NCI-H2029 (cell line): ENCODE measurements at regions not wholly inside any gene's neighbourhood (a gene's known extent, or its start where the extent isn't known, plus 50 kb on each side); places are given as distances from the start of the nearest gene placed in this dataset.
"Not testable (repeated sequence)": the region's sequence is repeated elsewhere in the genome, so short reads cannot be mapped to it uniquely, and the experiment has no call there.

Source experiments
- DNase-seq: peaks from one replicate; lab custom pipeline; 2025; lab: John Stamatoyannopoulos, UW

DNA sequence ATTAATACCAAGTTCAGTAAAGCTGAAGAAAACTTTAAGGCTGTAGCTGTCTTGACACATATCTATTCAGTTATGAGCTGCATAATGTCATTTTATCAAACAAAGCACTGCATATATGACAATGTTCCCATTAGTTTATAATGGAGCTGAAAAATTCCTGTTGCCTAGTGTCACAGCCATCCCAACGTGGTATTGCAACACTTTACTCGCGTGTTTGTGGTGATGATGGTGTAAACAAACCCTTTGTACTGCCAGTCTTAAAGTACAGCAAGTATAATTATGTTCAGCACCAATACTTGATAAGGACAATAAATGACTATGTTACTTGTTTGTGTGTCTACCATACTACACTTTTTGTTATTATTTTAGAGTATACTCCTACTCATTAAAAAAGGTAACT lies 1415.6 kb upstream of the PCDH7 start:
- DNase-seq, result no peak

DNA sequence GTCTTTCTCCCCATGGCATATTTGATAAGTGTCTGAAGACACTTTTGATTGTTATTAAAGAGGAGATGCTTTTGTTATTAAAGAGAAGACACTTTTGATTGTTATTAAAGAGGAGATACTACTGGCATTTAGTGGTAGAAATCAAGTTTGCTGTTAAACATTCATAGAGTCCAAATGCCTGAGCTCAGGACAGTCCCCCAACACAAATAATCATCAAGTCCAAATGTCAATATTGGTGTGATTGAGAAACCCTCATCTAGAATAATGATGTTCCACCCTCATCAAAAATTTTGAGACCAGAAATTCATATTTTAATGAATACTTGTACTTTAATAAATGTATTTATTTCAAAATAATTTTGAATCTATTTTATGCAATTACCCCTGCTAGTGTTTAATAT lies 1412.9 kb upstream of the PCDH7 start:
- DNase-seq, result no peak

DNA sequence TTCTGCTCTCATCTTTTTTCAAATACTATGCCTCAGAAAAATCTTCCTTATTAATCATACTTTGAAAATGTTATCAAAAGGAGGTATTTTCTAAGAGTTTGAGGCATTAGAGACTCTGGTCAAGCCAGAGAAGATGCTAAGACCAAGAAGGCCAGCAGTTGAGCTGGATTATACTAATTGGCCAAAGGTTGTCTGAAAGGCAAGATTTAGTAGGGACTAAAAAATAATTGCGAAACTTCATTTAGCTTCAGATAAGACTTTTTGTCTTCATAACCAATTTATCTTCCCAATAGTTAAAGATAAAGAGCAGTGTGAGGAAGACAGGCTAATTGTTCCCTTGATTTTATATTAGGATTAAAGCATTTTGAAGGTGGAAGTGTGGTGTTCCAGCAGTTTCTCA lies 1412.4 kb upstream of the PCDH7 start:
- DNase-seq, result no peak

DNA sequence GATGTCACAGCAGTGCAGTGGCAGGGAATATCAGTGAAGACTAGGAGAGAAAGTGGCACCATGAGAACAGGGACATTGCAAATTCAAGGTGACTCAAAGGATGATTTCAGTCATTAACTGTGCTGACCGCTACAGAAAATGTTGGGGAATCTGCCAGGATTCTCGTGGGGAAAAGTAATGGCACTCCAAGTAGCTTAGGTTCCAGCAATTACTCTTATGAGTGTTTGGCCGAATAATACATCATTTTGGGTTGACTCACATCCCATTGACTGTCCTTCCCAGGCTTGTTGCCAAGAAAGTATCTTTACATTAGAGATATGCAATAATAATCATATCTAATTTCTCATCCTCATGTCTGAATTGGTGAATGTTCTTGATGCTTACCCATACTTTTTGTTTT lies 1411.1 kb upstream of the PCDH7 start:
- DNase-seq, result no peak

DNA sequence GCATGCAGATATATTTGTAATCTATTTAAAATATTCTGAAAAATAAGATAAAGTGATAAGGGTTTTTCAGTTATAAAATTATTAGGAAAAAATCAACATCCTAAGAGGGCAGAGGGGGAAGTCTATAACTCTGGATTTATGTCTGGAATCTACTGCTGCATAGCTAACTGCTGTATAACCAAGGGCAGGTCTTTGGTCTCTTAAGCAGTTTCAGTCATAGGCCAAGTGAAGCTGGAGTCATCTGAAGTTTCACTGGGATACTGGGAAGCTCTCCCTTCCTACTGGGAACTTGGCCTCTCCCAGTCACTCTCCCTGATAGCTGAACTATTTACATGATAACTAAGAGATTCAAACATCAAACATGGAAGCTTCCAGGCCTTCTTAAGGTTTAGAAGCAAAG lies 1409.9 kb upstream of the PCDH7 start:
- no peak for DNase-seq

DNA sequence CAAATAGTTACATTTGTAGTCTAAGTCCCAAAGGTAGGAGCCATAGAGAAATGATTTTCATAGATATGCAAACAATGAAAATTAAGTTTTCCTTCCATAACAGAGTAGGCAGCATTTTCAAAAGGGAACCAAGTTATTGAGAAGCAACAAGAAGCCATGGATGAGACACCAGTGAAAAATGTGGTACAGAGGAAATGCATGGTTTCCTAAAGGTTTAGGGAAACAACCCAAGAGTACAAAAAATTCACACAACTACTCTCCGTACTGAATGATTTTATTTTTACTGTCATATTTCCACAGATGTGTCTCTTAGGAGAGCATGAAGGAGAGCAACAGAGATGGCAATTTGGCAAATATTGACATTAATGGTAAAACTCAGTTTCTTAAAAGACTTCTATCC lies 1408.9 kb upstream of the PCDH7 start:
- DNase-seq, result no peak

DNA sequence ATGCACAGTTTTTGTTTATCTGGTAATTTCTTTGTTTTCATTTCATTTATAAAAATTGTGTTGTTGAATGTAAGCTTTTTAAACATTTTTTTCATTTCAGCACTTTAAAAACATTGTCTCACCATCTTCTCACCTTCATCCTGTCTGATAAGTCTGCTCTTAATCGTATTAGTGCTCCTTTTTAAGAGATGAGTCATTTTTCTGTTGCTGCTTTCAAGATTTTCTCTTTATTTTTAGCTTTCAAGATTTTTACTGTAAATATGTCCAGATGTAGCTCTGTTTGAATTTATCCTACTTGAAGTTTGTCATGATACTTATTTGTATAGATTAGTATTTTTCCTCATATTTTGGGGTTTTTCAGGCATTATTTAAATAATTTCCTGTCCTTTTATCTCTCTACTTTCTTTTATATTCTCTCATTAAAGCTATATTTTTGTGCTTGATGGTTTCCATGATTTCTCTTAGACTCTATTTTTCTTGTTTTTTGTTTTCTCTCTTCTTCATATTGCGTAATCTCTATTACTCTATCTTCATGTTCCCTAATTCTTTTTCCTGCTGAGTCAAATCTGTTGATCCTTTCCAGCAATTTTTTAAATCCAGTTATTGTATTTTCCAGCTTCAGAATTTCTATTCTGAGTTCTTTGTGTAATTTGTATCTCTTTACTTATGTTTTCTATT lies 1400.4 kb upstream of the PCDH7 start:
- no peak for DNase-seq

DNA sequence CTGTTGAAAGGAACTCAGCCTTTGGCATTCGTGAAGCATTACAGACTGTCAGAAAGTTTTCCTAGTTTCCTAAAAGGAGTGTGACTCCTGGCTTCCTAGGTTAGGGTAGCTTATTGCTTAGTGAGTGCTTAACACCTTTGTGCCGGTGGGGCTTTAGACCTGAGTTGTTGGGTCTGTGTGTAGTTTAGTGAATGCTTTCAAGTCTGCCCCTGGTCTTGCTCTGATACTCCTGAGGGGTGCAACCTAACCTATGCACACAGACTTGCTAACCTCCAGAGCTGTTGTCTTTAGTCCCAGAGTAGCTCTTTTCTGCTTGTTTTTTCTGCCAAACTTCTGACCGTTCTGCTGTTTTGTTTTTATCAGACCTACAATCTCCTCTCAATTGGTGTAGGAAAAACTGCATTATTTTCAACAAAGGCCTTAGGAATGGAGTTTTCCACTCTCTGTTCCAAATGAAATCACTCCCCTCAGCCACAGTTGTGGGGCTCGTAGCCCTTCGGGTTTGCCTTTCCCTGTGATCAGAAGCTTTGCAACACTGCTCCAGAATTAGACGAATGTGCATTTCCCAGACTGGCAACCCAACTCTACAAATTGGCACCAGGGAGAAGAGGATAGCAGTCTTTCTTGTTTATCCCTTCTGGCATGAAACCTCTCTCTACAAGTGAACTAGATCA lies 1399.1 kb upstream of the PCDH7 start:
- DNase-seq, result no peak

DNA sequence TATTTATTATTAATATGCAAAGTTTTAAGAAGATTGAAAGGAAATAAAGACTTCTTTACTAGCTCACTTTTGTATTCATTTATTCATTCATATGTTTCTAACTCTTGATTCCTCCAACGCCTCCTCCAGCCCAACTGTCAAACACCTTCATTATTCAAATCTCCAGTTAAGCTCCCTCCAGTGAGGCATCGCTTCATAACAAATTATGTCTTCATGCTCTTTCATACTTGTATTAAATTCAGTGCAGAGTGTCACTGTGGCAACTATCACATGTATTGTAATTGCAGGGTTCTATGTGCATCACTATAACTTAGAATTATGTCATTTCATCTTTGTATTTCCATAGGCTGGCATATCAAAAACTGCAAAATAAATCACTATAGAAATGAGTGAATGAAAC lies 1394.2 kb upstream of the PCDH7 start:
- DNase-seq, result no peak

DNA sequence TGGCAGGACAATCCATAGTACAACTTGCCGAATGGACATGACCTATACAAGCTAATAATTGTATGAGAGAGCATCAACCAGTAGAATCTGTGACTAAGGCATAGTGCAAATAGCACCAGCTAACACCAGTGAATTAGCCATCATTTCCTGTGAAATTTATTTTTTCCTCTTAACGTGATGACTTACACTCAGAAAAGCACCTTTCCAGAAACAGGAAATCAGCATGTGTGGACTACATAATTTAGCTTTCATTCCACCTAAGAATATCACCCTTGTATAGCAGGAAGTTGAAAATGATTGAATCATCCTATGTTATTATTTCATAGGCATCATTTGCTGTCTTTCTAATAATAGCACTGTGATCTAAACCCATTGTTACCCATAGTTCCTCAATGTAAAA lies 1393.4 kb upstream of the PCDH7 start:
- no peak for DNase-seq

DNA sequence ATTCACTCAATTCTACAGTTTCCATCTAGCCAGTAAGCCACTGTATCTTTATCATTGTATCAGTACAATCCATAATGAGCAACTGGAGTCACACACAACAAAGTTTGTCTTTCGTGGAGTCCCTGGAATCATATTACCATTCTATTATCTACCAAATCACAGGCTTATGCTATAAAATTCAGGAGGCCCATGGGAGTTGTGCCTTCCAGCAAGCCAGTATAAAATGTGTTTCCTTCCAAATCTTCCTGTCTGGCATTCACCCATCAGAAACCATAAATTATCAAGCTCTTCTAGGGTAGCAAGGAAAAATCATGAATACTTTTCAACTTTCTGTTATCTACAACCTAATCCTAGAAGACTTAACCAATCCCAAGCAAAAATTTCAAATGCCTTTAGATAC lies 1383.3 kb upstream of the PCDH7 start:
- DNase-seq, result no peak

DNA sequence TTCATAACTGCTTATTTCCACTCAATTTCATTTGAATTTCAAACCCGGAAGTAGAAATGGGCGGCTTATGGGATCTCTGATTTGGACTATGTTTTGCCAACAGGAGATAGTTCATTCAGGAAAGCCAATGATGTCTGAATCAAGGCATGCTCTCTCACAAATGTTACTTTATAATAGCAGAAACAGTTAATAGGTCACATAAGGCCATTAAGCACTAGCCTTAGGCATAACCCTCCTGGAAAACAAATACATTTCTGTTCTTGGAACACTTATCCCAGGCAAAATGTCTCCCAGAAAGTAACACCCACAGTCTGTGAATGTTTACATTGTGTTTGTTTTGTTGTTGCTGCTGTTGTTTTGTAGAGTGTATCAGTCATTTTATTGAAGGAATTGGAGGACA lies 1347.2 kb upstream of the PCDH7 start:
- no peak for DNase-seq

DNA sequence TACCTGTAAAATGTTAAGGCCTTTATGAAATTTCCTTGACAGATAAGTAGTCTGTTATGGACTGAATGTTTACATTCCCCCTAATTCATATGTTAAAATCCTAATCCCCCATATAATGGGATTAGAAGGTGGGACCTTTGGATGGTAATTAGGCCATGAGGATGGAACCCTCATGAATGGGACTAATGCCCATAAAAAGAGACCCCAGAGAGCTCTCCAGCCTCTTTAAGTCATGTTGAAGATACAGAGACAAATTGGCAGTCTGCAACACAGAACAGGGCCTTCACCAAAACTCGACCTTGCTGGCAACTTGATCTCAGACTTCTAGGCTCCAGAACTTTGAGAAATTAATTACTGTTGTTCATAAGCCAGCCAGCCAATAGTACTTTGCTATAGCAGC lies 1344.5 kb upstream of the PCDH7 start:
- DNase-seq, result no peak

DNA sequence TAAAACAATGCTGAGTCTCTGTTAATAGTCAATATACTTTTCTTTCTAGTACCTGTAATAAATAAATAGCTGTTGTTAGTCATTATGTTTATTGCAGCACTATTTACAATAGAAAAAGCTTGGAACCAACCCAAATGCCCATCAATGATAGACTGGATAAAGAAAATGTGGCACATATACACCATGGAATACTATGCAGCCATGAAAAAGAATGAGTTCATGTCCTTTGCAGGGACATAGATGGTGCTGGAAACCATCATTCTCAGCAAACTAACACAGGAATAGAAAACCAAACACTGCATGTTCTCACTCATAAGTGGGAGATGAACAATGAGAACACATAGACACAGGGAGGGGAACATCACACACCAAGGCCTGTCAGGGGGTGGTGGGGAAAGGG lies 1341.9 kb upstream of the PCDH7 start:
- DNase-seq, result not testable (repeated sequence)

DNA sequence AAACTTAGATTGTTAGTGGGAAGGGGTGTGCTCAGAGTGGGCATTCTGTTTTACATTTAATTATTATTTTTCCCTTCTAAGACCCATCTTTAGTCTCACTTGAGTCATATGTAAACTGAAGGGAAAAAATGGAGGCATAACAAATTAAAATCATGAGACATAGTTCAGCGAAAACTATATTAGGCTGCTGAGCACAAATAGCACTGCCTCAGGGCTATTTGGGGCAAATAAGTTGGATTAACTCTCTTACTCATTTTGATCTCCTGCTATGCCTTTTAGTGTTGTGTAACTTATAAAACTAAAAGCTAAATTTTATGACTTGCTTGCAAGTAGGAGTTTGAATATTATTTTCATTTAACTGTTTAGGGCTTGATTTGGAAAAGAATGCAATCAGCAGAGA lies 1329.2 kb upstream of the PCDH7 start:
- no peak for DNase-seq

DNA sequence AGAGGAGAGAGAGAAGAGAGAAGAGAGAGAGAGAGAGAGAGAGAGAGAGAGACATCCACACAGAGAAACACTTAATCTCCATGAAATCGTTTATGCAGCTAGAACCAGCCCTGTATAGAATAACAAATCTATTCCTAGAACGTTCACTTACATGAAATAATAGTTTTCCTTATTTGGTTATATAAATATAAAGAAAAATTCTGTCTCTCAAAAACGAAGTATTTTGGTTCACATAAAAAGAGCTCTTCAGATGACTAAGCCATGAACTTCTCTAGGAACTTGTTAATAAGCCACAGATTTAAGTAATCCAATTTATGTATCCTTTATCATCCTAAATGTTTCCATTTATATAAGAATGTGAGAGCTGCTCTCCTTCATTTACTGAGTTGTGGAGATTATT lies 1315.1 kb upstream of the PCDH7 start:
- no peak for DNase-seq

DNA sequence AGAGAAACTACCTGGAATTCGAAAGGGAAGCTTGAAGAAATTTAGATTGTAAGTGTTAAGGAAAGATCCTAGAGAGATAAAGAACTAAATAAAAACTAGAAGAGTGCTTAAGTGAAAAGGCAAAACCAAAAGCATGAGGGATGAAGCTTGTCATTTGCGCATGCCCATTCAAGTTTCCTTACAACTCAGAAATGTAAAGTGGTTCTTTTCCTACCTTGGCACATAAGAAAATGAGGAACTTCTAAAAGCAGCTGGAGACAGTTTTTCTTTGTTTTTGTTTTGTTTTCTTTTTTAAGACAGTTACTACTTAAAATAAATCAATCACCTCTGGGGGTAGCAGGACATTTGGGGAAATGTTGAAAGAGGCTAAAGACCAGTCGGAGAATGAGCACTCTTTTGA lies 1304.4 kb upstream of the PCDH7 start:
- no peak for DNase-seq

DNA sequence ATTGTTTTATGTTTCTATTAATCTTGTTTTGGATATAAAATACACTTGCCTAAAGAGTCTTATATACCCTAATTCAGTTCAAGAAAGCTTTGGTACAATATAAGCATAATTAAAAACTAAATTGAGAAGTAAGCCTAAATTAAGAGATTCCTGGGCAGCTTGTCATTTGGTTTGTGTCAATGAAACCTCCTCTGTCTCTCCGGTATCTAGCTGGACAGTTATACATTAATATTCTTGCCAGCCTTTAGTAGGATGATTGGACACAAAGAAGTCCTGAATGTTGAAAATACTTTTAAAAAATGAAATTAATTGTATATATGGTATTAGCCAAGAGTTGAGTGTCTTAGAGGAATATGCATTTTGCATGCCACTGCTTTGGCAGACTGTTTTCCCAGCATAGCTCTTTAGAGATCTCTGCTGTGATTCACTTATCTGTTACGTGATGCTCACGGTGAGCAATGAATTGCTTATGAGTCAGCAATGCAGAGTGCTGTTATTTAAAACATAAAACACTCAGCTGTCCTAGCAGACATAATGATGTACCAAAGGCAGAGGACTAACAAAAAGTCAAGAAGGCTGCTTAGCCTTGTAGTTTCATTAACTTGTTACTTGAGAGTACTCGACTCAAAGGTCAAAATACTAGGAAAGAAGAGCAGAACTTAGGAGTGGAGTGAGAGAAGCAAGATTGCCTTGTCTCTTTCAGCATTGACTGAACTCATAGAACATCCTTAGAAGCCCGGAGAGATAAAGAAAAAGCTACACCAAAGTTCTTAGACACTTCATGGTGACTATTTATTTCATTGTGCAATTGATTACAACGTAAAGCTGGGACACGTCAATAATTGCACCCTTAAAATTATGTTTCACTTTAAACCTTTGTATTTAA lies 1296.1 kb upstream of the PCDH7 start:
- DNase-seq, result no peak

DNA sequence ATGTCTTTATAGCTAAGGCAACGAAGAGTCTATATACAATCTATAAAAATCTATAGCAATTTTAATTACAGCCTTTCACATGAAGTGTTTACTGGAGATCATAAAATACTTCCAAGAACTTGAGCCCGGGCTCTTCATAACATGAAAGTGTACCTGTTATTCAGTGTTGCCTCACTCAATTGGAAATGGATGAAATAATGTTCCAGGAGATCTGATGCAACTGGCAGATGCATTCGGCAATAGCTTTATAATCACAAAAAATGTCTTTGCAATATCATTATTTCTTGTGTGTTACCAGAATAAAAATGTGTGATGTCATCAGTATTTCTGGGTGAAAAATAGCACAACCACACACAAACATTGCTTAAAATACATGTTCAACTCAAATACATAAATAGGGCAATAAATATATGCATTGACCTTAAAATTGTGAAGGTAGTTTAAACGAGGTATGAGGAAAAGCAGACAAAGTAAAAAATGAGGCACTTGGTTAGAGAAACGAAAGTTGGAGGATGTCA lies 1266.8 kb upstream of the PCDH7 start:
- DNase-seq, result no peak

DNA sequence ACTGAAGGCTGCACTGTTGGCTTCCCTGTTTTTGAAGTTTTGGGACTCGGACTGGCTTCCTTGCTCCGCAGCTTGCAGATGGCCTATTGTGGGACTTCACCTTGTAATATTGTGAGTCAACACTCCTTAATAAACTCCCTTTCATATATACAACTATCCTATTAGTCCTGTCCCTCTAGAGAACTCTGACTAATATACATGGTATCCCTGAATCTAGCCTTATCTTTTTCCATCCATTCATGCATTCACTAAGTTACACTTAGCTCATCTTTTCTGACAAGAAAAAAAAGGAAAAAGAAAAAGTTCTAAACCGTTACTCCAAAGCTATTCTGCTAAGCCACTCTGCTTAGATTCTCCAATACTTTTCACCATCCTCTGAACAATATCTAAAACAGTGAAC lies 1260.2 kb upstream of the PCDH7 start:
- DNase-seq, result no peak

DNA sequence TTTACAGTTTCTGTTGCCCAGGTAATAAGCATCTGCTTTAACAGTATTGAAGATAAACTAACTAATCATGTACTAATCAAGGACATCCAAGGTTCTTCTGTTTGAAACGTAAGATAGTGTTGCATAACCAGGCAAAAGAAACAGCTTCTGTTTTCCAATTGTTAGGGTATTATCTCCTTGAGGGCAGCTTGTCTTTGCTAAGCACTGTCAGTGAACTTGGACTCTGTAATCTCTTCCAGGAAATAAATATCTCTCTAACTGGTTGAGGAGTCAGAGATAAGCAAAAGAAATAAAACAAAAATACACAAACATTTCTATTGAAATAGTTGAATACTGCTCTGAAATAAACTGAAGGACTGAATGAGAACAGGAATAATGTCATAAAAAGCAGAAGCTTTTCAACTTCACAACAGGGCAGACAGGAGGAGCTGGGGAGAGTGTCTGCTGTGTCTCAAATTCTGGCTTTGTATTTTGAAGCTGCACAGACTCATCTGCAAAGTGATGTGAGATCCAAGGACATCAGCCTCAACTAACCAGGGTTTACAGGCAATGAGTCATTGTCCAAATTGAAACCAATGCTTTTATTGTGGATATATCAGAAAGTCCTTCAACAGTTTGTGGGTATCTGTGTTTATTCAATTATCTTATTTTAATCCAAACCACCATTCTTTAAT lies 1253.0 kb upstream of the PCDH7 start:
- no peak for DNase-seq
